AG04450 (cell line): ENCODE measurements at regions not wholly inside any gene's neighbourhood (a gene's known extent, or its start where the extent isn't known, plus 50 kb on each side); places are given as distances from the start of the nearest gene placed in this dataset.

ENCODE experiments used
- CTCF ChIA-PET: fragments of 300-600, 350-600 bp; formaldehyde crosslinking; extraction: SDS; loops from one replicate; lab custom pipeline; 2022; ENCODE audit warnings: antibody characterized with exemption, inconsistent platforms; lab: Charles Lee
- POLR2A ChIA-PET: fragments of 350-600 bp; formaldehyde crosslinking; extraction: SDS; loops from one replicate; lab custom pipeline; 2021; ENCODE audit warnings: antibody characterized with exemption, inconsistent platforms; lab: Yijun Ruan, JAX
- DNase-seq: peaks from one replicate; pipeline ENCODE4 v3.0.0-alpha.2; 2011; ENCODE audit warnings: low read depth, low spot score
- H3K27ac ChIP-seq: one replicate; pipeline ENCODE4 v1.5.1; 2012; ENCODE audit warnings: low read depth, low read length, control low read depth
- H3K27me3 ChIP-seq: one replicate; pipeline ENCODE4 v1.6.0; 2012; ENCODE audit warnings: low read length; ENCODE audit not compliant: control insufficient read depth, insufficient read depth
- H3K4me3 ChIP-seq: 2 replicates; pipeline ENCODE4 v1.5.1; 2011; ENCODE audit warnings: mild to moderate bottlenecking, low read depth, low read length, control low read depth
- H3K9me3 ChIP-seq: 2 replicates; pipeline ENCODE4 v1.5.1; 2012; ENCODE audit warnings: low read length; ENCODE audit not compliant: control insufficient read depth, insufficient read depth
- TF ChIP-seq, protein P1 (sequence below): IDR thresholded peaks from 2 replicates; pipeline ENCODE4 v1.5.1; 2011; ENCODE audit warnings: low read depth, low read length, control low read depth, inconsistent platforms

- DNase-seq: no peak
- TF ChIP-seq, protein P1, sequence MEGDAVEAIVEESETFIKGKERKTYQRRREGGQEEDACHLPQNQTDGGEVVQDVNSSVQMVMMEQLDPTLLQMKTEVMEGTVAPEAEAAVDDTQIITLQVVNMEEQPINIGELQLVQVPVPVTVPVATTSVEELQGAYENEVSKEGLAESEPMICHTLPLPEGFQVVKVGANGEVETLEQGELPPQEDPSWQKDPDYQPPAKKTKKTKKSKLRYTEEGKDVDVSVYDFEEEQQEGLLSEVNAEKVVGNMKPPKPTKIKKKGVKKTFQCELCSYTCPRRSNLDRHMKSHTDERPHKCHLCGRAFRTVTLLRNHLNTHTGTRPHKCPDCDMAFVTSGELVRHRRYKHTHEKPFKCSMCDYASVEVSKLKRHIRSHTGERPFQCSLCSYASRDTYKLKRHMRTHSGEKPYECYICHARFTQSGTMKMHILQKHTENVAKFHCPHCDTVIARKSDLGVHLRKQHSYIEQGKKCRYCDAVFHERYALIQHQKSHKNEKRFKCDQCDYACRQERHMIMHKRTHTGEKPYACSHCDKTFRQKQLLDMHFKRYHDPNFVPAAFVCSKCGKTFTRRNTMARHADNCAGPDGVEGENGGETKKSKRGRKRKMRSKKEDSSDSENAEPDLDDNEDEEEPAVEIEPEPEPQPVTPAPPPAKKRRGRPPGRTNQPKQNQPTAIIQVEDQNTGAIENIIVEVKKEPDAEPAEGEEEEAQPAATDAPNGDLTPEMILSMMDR: no peak
- no peak overlapping the region for H3K27ac ChIP-seq
- CTCF ChIA-PET: no interaction called here
- peaks cover 4% of the 10 kb centered on the region; the same call in 1 of the 2 replicates for H3K9me3 ChIP-seq
- no peak overlapping the region for H3K4me3 ChIP-seq
- POLR2A ChIA-PET: no interaction called here
- H3K27me3 ChIP-seq: no peaks in the 10 kb centered on the region
Measured at GRCh38 chr6:141174932-141175331, 957.8 kb upstream of the GJE1 start.

GRCh38 chr6:141173529-141173928 lies 959.2 kb upstream of the GJE1 start:
- Histone ChIP-seq H3K4me3 (no peak overlapping the region), H3K27ac (no peak overlapping the region), H3K27me3 (no peaks in the 10 kb centered on the region), H3K9me3 (peaks cover 4% of the 10 kb centered on the region; the same call in 1 of the 2 replicates)
- no peak for DNase-seq
- ChIA-PET CTCF (no interaction called here), POLR2A (no interaction called here)
- TF ChIP-seq, protein P1: no peak

- no peaks in the 10 kb centered on the region for H3K27me3 ChIP-seq
- TF ChIP-seq, protein P1: no peak
- H3K4me3 ChIP-seq: no peak overlapping the region
- ChIA-PET POLR2A (no interaction called here), CTCF (no interaction called here)
- peak; percentile 43 for DNase-seq
- H3K27ac ChIP-seq: no peak overlapping the region
- peaks cover 6% of the 10 kb centered on the region; the same call in 1 of the 2 replicates for H3K9me3 ChIP-seq
Measured at GRCh38 chr6:141169419-141169818, 963.3 kb upstream of the GJE1 start.

- Histone ChIP-seq H3K27ac (no peak overlapping the region), H3K27me3 (no peaks in the 10 kb centered on the region), H3K4me3 (no peak overlapping the region), H3K9me3 (peaks cover 6% of the 10 kb centered on the region; the same call in 1 of the 2 replicates)
- TF ChIP-seq, protein P1: no peak
- POLR2A ChIA-PET: no interaction called here
- DNase-seq: no peak
- CTCF ChIA-PET: no interaction called here
Measured at GRCh38 chr6:141167945-141168344, 964.8 kb upstream of the GJE1 start.

DNA sequence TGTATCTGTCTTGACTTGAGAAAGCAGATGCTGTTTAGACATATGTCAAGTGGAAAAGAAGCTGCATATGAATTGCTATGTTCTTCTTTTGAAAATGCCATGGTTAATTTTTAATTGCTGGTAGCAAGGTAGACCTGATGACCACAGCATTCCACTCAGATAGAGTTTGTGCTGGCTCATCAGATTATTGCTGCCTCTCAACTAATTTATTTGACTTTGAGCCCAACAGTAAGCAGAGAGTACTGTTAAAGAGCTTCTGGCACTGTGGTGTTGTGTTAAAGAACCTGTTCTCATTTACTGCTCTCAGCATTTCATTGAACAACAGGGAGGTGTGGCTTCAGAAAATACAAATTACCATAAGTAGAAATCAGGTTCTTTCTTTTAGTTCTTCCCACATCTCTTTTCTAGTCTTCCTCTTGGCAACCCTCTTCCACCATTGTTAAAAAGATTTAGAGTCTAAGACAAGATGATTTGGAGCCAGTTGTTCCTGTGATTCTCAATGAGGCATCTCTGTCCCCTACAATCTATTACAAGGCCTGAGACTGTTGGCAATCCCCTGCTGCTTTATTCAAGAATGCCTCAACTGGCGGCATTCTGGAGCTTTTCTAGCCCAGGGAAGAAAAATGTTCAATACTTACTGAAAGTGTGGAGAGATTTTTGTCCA lies 967.6 kb upstream of the GJE1 start:
- no peaks in the 10 kb centered on the region for H3K27me3 ChIP-seq
- TF ChIP-seq, protein P1: no peak
- DNase-seq: no peak
- ChIA-PET CTCF (no interaction called here), POLR2A (no interaction called here)
- H3K4me3 ChIP-seq: no peak overlapping the region
- no peak overlapping the region for H3K27ac ChIP-seq
- H3K9me3 ChIP-seq: peaks cover 6% of the 10 kb centered on the region; the same call in 1 of the 2 replicates
